Islet precursor cell (in vitro differentiated cells): ENCODE measurements at regions not wholly inside any gene's neighbourhood (a gene's known extent, or its start where the extent isn't known, plus 50 kb on each side); places are given as distances from the start of the nearest gene placed in this dataset.
A peak's percentile ranks its signal among the peaks of the same experiment; 100 is the strongest.
"Not testable (repeated sequence)": the region's sequence is repeated elsewhere in the genome, so short reads cannot be mapped to it uniquely, and the experiment has no call there.

Experiments
- DNase-seq: peaks from one replicate; pipeline ENCODE4 v3.0.0-alpha.2; 2018

DNA sequence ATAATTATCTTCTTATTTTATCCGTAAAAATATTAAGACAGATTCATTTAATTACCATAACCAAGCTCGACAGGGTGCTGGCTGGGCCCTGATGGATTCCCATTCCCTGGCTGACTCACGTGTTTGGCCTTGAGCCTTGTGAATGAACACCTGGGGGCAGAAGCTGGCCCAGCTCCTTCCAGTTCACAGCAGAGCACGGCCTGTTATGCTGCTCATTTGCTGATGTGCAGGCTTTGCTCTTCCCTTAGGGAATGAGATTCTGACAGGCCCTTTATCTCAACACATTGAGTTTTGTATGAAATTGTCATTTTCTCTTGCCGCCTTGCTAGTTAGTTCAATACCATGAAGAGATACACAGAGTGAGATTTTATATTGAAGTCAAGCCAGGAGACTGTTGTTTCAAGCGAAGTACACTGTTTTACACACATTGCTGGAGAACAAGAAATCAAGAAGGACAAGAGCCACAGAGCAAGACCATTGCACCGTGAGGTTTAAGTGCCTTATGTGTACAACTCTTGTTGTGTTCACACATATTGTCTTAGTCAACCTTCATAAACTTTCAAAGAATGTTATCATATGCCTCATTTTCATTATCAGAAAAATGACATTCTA is 1583.3 kb downstream of the STIM2 start:
- DNase-seq = peak; percentile 87

DNA sequence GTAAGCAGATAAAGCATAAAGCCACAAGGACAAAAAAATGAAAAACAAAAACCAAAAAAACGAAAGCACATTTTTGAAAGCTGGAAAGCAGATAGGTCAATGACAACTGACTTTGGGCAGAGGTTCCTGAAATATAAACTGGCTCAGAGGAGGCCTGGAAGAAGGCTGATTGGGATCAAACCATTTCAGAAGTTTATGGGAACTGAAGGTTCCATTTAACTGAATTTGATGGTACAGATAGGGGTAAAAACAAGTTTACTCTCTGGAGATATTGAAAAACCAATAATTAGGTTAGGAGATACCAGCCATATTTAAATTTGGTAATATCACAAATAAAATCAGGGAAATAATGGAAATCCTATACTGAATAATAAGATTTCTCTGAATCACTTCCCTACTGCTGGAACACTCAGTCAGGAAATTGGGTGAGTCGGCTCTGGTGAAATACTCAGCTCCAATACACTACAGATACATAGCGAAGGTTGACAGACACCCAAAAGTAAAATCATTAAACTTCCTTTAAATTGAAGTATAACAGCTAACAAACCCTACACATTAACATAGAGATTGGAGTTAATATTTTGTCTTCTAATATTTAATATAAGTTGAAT is 1584.3 kb downstream of the STIM2 start:
- no peak for DNase-seq

DNA sequence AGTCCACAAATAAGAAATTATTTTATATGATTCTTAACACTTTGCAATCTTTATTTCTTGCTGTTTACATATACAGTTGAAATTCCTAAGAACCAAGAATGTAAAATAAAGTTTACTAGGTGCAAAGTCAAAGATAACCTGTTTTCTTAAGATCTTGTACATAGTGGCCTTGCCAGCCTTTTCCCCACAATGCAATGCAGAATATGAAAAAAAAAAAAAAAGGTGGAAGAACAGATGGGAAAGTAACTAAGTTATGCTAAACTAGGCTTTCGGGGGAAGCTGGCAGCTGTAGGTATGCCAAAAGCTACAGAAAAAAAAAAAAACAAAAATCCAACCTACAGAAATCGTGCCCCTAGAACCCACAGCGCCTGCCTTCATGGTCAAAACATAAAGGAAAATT is 1588.4 kb downstream of the STIM2 start:
- DNase-seq = no peak

DNA sequence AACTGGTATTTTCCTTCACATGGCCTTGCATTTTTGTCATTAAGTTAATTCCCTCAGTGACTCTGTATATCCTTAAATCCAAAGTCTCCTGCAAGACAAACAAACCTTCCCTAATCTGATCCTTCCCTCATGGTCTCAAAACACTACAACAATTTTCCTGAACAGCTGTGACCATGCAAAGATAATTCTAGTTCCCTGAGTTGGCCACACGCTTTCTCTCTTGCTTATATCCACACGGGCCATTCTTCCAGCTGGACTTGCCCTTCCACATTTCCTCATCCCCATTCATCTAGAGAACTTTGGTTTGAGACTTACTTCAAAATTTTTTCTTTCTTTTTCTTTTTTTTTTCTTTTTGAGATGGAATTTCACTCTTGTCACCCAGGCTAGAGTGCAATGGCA is 1590.7 kb downstream of the STIM2 start:
- DNase-seq = no peak

DNA sequence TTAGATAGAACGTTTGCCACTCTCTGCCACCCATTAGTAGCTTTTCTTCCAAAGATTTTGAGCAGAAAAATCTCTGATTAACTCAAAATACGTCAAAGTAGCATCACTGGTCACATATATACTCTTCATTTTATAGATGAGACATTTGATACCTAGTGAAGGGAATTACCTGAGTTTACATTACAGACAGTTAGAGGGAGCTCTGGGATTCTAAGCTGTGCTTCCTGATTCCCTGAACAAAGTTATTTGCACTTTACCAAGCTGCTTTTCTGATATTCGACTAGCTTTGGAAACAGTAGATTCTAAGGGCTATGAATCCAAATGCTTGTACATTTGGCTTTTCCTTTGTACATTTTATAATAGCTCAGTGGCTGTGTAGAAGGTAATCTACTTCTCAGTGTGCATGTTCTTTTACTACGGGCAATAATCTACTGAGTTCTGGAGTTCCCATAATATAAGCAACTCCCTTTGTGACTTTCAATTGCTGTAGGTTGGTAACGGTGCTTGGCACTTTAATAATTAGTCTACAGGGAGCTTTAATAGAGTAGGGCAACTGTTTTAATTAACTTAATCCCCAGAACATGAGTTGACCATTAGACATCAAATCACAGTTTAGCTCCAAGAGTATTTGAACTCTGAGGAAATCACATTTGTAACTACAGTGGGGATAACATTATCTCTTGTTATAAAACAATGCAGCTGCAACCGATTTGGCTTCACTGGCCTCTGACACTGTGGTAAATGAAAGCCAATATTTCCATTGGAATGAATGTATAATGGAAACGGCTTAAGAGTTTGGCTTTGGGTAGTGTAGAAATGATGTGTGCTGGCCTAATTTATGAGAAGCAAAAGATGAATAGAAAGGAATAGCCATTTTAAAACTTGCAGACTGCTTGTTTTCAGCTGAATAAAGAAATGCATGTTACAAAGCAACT is 1602.4 kb downstream of the STIM2 start:
- no peak for DNase-seq

DNA sequence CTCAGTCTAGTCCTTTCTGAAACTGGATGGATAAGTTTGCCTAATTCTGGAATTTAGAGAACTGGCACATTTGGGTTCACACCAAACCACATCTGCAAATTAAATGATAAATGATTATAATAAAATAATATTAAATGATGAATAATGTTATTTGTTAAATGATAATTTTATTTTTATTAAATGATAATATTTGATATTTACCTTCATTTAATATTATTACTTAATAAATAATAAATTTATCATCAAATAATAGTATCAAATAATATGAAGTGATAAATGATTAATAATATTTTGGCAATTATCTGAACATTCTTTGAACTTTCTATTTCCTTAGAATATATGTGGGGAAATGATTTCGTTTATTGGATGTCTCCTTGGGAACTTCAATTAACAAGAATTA is 1604.2 kb downstream of the STIM2 start:
- DNase-seq = no peak

DNA sequence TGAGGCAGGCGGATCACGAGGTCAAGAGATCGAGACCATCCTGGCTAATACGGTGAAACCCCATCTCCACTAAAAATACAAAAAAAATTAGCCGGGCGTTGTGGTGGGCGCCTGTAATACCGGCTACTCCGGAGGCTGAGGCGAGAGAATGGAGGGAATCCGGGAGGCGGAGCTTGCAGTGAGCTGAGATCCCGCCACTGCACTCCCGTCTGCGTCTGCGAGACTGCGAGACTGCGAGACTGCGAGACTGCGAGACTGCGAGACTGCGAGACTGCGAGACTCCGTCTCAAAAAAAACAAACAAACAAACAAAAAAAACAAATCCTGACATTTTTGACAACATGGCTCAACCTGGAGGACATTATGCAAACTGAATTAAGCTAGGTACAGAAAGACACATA is 1606.2 kb downstream of the STIM2 start:
- not testable (repeated sequence) for DNase-seq

DNA sequence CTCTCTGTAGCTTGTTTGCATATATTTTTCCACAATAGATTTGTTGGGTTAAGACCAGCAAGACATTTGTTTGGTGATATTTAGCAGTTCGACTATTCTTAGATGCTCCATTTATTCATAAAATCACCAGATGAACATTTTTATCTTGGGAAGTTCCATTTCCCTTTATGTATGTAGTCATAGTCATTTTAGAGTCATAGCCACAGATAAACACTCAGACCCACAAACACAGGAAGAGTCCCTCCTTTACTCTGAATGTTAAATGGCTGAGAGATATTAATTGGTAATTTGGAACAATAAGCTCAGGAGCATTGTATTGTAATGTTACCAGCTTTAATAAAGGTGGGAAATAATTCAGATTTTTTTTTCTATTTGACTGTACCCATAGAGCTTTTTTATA is 1608.7 kb downstream of the STIM2 start:
- DNase-seq = no peak

DNA sequence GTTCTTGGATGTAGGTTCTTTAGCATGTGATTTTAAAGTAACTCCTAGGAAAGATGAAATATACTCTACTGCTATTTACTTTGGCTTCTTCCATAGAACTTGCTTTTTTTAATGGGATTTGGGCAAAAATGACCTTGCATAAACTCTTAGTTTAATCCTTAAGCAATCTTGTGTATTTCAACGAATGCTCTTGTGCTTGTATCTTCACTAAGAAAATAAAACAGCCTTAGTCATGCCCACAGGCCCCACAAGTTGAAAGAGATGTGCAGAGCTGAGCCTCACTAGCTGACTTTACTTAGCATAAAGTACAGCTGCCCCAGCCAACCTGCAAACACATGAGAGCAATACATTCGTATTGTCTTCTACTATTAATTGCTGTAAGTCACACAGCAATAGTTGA is 1609.2 kb downstream of the STIM2 start:
- DNase-seq = no peak

DNA sequence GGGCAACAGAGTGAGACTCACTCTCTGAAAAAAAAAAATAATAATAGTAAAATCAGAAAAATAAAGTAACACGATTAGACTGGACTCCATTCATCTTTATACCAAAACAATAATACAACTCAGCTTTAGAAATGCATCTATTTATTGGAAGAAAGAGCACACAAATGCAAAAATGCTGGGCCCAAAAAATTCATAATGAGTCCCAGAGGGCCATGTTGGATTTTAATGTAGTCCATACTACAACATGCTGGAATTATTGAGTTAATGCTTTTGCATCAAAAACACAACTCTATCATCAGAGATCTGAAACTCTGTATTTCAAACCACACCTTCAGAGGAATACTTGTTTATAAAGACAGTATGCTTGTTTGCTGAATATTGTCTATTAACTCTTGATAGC is 1614.7 kb downstream of the STIM2 start:
- no peak for DNase-seq

DNA sequence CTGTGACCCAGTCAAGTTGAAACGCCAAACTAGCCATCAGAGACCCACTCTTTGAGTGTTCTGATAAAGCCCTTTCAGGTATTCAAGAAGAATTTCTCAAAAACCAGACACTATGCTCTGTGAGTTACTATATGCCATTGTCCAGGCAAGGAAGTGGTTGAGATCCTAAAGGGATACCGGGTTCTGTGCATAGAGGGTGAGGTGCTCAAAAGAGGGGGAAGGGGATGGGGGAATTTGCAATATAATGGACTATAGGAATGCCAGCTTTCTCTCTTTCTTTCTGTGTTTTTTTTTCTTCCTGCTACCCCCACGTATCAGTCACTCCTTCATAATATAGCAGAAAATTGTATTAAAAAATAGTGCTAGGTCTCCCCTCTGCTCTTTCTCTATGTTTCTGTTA is 1619.0 kb downstream of the STIM2 start:
- no peak for DNase-seq

DNA sequence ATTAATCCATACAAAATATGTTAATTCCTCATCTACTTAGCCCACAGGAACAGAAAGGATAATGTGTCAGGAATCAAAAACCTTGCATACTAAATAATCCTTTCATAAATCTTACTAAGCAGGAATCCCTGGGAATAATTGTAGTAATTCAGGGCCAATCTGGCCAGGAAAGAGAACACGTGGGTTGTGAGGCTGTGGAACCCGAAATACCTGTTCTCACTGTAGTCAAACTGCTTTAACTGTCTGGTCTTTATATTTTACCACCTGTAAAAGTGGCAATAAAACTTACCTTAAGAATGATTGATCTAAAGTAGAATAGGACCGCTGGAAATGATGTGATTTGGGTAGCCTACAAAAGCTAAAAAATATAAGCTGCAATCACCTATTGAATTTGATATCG is 1620.9 kb downstream of the STIM2 start:
- peak; percentile 57 for DNase-seq

DNA sequence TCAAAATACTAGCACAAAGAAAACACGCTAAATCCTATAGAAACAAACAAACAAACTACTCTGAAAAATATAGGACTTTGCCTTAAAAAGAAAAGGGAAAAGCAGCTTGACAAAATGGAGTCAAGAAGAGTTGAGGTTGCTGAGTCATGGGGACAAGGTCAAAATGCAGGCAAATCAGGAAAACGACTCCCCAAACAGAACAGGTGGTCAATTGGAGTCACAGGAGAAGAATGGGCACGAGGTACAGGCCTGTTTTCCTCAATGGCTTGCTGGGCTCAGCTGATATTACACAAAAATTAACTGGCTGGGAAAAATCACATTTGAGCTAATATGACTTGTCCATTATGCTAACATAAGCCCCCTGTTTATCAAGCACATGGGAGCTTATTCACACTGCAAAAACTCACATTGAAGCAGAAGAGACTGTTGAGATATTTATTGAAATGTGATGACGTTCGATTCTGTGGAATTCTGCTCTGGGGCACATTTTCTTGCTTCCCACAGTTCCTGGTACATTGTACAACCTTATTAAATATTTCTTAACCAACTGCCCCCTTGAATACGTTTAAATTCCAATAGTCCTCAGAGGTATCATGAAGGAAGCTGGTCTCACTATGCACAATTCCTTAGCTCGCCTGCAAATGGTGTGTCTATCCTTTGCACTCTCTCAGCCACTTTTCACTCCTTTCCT is 1622.1 kb downstream of the STIM2 start:
- no peak for DNase-seq

DNA sequence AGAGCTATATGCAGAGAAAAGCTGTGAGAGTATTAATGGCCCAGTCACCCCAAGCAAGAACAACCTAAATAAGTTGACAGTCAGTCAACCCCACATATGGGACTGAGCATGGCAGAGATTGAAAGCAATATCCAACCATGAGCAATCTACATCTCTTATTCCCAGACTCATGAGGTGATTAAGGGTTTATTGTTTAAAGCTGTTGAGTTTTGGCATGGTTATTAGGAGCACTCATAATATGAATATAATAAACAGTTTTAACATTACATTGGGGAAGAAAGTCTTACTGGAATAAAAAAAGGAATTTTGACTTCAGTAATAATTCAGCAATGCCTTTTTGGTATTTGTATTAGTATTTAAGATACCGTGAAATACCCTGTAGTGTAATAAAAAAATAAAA is 1627.4 kb downstream of the STIM2 start:
- DNase-seq = no peak

DNA sequence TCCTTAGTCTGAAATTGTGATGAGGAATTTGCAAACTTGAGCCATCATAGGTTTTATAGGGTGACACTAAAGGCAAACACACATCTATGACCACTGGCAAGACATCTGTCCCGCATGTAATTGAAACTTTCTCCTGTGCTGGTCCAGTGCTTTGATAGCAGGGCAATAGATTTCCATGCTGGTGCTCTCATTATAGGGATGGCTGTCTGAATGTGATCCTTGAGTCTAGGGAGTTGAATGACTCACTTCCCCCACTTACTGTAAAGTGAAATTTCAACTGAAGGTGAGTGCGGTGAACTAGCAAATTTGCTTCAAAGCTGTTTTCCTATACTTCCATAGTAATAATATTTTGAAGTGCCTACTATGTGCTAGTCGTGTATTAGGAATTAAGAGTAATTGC is 1630.0 kb downstream of the STIM2 start:
- DNase-seq = peak; percentile 53

DNA sequence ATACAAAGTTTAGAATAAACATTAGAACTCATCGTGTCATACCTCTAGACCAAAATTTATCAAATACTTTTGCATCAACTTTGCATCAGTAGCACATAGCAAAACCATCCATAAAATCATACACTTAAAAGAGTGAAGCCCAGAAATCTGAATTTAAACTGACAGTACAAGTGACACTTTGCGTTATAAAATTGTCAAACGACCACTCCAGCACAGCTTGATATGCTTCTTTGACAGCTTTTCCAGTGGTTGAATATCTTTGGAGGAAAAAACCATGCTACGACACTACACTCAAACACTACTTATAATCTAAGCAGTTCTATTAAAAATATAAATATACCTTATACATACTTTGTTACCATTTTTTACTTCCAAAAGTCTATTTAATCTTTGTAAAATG is 1644.4 kb downstream of the STIM2 start:
- DNase-seq = no peak

DNA sequence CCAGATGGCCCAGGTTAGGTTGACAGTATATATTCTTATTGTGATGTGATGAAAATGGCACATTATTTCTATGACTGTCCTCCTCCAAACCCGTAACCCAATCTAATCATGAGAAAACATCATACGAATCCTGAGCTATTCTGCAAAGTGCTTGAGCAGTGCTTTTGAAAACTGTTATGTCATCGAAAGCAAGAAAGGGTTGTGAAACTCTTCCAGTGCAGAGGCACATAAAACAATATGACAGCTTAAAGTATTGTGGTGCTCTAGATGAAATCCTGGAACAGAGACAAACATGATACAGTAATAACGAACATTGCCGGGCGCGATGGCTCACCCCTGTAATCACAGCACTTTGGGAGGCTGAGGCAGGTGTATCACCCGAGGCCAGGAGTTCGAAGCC is 1648.0 kb downstream of the STIM2 start:
- DNase-seq = no peak

DNA sequence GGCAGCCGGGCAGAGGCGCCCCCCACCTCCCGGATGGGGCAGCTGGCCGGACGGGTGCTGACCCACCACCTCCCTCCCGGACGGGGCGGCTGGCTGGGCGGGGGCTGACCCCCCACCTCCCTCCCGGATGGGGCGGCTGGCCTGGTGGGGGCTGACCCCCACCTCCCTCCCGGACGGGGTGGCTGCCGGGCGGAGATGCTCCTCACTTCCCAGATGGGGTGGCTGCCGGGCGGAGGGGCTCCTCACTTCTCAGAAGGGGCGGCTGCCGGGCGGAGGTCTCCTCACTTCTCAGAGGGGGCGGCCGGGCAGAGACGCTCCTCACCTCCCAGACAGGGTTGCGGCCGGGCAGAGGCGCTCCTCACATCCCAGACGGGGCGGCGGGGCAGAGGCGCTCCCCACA is 1654.1 kb downstream of the STIM2 start:
- DNase-seq = not testable (repeated sequence)

DNA sequence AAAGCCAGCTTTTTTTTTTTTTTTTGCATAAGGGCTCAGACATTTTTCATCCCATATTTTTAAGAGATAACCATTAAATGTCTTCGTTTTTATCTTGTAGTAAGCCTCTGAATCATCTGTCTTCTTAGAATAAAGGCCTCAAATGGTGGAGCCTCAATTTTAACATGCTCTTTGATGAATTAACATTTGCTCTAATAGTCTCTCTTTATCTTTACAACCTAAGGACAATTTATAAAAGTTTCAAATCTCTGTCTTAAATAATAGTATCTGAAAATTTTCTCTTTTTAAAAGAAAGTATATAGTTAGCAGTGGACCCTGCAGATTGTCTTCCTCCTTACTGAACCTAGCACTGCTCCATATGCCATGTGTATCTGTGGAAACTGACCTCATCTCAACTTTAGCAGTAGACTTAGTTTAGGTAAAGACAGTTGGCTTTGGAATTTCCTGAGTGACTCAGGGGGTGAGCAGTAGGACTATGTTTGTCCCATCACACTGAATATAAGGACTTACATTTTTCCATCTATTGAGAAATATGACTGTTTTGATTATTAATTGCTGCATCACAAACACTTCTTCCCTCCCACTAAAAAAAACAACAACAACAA is 1658.0 kb downstream of the STIM2 start:
- no peak for DNase-seq

DNA sequence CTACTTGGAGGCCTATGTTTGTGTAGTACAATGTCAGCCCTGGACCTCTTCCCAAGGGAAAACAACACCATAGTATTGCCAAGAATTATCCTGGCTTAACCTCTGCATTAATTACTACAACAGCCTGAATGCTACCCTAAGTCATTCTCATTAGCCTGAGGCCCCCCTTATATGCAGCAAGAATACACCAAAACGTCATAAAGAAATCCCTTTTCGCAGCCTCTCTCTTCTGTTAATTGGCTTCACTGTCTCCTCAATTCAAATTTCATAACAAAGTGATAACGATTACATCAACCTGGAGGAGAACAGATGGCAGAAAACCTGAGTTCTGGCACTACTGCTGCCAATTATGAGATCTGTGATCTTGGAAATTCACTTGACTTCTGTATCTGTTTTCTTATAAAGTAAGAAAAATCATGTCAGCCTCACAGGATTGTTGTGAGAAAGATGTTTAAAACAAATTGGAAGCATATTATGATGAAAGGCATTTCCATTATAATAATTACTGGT is 1663.1 kb downstream of the STIM2 start:
- DNase-seq = no peak

DNA sequence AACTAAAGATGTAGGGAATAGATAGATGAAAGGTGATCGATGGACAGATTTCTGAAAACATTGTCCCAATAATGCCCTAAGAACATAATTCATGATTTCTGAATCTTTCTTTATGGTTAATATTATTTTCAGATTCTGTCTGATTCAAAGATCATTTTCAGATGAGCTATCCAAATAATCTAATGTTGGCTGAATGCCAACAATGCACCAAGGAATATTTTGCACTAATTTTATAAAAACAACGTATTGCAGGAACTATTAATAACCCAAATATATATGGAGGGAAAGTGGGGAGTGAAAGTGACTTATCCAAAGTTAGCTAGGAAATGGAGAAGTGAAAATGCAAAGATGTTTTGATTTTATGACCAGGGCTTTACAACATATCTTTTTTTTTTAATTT is 1675.5 kb downstream of the STIM2 start:
- no peak for DNase-seq

DNA sequence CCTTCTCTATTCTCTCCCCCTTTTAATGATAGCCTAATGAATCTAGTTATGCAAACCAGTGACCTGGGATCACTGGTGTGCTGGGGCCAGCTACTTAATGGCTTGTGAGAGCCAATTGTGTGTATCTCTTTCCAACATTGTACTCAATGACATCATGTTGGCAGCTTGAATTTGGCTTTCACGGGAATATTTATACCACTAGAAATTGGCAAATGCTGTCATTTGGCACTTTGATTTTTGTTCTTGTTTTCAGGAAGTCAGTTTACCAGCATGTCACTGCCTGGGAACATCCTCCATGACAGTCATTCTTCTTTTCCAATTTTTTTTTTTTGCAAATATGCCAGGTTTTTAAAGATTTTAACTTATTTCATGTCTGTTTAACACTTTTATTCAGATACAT is 1685.3 kb downstream of the STIM2 start:
- DNase-seq = no peak

DNA sequence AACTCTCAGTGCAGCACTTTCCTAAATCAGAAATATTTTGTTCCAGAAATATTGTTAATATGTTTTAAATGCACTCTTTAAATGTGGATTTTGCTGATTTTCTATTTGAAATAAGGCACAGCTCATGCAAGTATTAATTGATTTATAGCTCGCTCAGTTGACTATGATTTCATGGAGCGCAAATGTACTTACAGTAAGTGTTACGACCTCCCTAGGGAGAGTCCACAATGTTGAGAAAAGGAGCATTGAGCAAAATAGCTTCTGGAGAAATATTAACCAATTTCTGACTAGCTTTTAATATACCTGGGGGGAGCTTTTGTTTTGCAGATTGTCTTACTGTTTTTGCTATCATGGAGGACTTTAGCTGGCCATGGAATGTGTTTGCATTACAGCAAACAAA is 1687.5 kb downstream of the STIM2 start:
- DNase-seq = no peak
